H1 (cell line): ENCODE measurements at regions not wholly inside any gene's neighbourhood (a gene's known extent, or its start where the extent isn't known, plus 50 kb on each side); places are given as distances from the start of the nearest gene placed in this dataset.

Experiments
- CEBPB ChIP-seq: IDR thresholded peaks from 2 replicates; pipeline ENCODE4 v1.6.1; 2012; ENCODE audit warnings: low read depth, low read length
- CHD2 ChIP-seq: IDR thresholded peaks from 2 replicates; pipeline ENCODE4 v1.6.1; 2012; ENCODE audit warnings: low read length, improper control_type of control experiment
- CREB1 ChIP-seq: IDR thresholded peaks from 2 replicates; pipeline ENCODE4 v1.6.1; 2012; ENCODE audit warnings: inconsistent platforms
- EP300 ChIP-seq, 2 experiments: IDR thresholded peaks; 1 replicate in 1 of 2; 2 replicates in 1 of 2; pipeline ENCODE4 v1.6.1; 2011 to 2012; ENCODE audit warnings: low read depth in 2 of 2, low read length in 2 of 2, mild to moderate bottlenecking in 2 of 2, borderline replicate concordance in 1 of 2, inconsistent platforms in 1 of 2, moderate library complexity in 1 of 2
- EZH2 ChIP-seq: fragments of 200-600 bp; sonication (generic); IDR thresholded peaks from 2 replicates; pipeline ENCODE4 v1.7.1; 2012; ENCODE audit warnings: low read depth, mild to moderate bottlenecking, moderate library complexity, low read length, inconsistent platforms; ENCODE audit not compliant: severe bottlenecking
- FOSL1 ChIP-seq: IDR thresholded peaks from 2 replicates; pipeline ENCODE4 v1.6.1; 2011; ENCODE audit warnings: mild to moderate bottlenecking, low read depth, low read length, moderate library complexity; ENCODE audit not compliant: insufficient read depth
- GABPA ChIP-seq: IDR thresholded peaks from 2 replicates; pipeline ENCODE4 v1.6.1; 2011; ENCODE audit warnings: mild to moderate bottlenecking, low read length, moderate library complexity, borderline replicate concordance; ENCODE audit not compliant: insufficient read depth
- HDAC2 ChIP-seq, 2 experiments: fragments of 300-600 bp in 1 of 2; sonication (generic) in 1 of 2; IDR thresholded peaks; 2 replicates each; pipeline ENCODE4 v1.6.1; 2011 to 2012; ENCODE audit warnings: low read depth in 2 of 2, low read length in 2 of 2, mild to moderate bottlenecking in 2 of 2, moderate library complexity in 2 of 2, borderline replicate concordance in 1 of 2, inconsistent platforms in 1 of 2
- MAX ChIP-seq: IDR thresholded peaks from 2 replicates; pipeline ENCODE4 v1.6.1; 2012; ENCODE audit warnings: inconsistent platforms
- POLR2A ChIP-seq, 2 experiments: IDR thresholded peaks; 1 replicate in 1 of 2; 2 replicates in 1 of 2; pipeline ENCODE4 v1.6.1; 2011; ENCODE audit warnings: low read depth in 2 of 2, low read length in 2 of 2, mild to moderate bottlenecking in 2 of 2; ENCODE audit errors: control extremely low read depth in 1 of 2
- POLR2AphosphoS5 ChIP-seq: IDR thresholded peaks from 2 replicates; pipeline ENCODE4 v1.6.1; 2011; ENCODE audit warnings: low read depth, low read length
- TAF1 ChIP-seq: IDR thresholded peaks from 2 replicates; pipeline ENCODE4 v1.6.1; 2011; ENCODE audit warnings: mild to moderate bottlenecking, low read depth, low read length
- TCF12 ChIP-seq: IDR thresholded peaks from 2 replicates; pipeline ENCODE4 v1.6.1; 2011; ENCODE audit warnings: low read depth, mild to moderate bottlenecking, low read length
- TF ChIP-seq, protein P1 (sequence below), 3 experiments: IDR thresholded peaks; 1 replicate in 2 of 3; 2 replicates in 1 of 3; pipeline versions ENCODE4 v1.5.1 to v1.6.1; 2011; ENCODE audit warnings: low read length in 3 of 3, mild to moderate bottlenecking in 3 of 3, inconsistent platforms in 2 of 3, low read depth in 1 of 3, moderate library complexity in 1 of 3; ENCODE audit not compliant: insufficient read depth in 1 of 3; ENCODE audit errors: control extremely low read depth in 1 of 3

DNA sequence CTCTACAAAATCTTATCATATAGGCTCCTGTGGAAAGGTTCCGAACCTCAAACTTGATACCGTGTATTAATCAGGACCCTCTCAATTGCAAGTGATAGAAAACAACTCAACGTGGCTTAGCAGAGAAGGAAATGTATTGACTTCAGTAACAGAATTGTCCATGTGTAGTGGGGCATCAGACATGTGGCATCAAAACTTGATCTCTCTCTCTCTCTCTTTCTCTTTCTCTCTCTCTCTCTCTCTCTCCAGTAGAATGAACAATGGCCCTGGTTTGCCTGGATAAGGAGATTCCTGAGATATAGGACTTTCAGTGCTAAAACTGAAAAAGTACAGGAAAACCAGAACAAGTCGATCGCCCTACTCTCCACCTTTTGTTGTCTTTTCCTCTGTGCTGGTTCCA is 168.2 kb downstream of the DRD1 start:
- TF ChIP-seq TAF1 (no peak), TCF12 (no peak), POLR2AphosphoS5 (no peak), MAX (no peak), HDAC2 (IDR thresholded peaks at IDR 0.05; ENCODE audit: borderline replicate concordance in 1 of 2, low read depth in 2 of 2, low read length in 2 of 2) (no peak), EZH2 (no peak), CREB1 (no peak), POLR2A (IDR thresholded peaks at IDR 0.05; ENCODE audit: control extremely low read depth in 1 of 2, low read depth in 2 of 2, low read length in 2 of 2) (no peak), CEBPB (no peak), EP300 (IDR thresholded peaks at IDR 0.05; ENCODE audit: borderline replicate concordance in 1 of 2, low read depth in 2 of 2, low read length in 2 of 2) (no peak), FOSL1 (no peak), GABPA (no peak), CHD2 (no peak)
- TF ChIP-seq, protein P1, sequence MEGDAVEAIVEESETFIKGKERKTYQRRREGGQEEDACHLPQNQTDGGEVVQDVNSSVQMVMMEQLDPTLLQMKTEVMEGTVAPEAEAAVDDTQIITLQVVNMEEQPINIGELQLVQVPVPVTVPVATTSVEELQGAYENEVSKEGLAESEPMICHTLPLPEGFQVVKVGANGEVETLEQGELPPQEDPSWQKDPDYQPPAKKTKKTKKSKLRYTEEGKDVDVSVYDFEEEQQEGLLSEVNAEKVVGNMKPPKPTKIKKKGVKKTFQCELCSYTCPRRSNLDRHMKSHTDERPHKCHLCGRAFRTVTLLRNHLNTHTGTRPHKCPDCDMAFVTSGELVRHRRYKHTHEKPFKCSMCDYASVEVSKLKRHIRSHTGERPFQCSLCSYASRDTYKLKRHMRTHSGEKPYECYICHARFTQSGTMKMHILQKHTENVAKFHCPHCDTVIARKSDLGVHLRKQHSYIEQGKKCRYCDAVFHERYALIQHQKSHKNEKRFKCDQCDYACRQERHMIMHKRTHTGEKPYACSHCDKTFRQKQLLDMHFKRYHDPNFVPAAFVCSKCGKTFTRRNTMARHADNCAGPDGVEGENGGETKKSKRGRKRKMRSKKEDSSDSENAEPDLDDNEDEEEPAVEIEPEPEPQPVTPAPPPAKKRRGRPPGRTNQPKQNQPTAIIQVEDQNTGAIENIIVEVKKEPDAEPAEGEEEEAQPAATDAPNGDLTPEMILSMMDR (IDR thresholded peaks at IDR 0.05; ENCODE audit: control extremely low read depth in 1 of 3, insufficient read depth in 1 of 3, low read depth in 1 of 3, low read length in 3 of 3) = no peak
